H1 (cell line): ENCODE measurements at regions not wholly inside any gene's neighbourhood (a gene's known extent, or its start where the extent isn't known, plus 50 kb on each side); places are given as distances from the start of the nearest gene placed in this dataset.

Experiments
- BRCA1 ChIP-seq: IDR thresholded peaks from 2 replicates; pipeline ENCODE4 v1.6.1; 2012; ENCODE audit warnings: low read depth, low read length, improper control_type of control experiment
- TF ChIP-seq, protein P1 (sequence below): fragments of 300-600 bp; sonication (generic); IDR thresholded peaks from 2 replicates; pipeline ENCODE4 v1.7.1; 2012; ENCODE audit warnings: low read length, moderate library complexity, mild to moderate bottlenecking, inconsistent platforms; ENCODE audit not compliant: insufficient replicate concordance

DNA sequence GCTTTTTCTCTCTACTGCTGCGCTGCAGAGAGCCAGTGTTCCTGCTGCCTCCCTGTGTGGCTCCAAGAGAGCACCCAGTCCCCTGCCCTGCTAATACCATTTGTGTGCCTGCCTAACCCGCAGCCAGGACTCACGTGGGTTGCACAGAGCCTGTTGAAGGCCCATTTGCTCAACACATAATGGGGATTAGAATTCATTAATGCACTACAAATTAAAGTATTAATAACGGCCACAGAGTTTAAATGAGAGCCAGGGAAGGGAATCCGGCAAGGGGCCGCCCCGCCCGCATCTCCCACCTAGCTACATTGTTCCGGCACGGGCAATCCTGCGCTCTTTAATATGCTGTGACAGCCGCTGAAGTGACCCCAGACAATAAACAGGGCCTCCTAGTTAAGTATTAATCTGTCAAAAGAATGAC lies 211.3 kb downstream of the NXPE2 start (continued):
- TF ChIP-seq, protein P1, sequence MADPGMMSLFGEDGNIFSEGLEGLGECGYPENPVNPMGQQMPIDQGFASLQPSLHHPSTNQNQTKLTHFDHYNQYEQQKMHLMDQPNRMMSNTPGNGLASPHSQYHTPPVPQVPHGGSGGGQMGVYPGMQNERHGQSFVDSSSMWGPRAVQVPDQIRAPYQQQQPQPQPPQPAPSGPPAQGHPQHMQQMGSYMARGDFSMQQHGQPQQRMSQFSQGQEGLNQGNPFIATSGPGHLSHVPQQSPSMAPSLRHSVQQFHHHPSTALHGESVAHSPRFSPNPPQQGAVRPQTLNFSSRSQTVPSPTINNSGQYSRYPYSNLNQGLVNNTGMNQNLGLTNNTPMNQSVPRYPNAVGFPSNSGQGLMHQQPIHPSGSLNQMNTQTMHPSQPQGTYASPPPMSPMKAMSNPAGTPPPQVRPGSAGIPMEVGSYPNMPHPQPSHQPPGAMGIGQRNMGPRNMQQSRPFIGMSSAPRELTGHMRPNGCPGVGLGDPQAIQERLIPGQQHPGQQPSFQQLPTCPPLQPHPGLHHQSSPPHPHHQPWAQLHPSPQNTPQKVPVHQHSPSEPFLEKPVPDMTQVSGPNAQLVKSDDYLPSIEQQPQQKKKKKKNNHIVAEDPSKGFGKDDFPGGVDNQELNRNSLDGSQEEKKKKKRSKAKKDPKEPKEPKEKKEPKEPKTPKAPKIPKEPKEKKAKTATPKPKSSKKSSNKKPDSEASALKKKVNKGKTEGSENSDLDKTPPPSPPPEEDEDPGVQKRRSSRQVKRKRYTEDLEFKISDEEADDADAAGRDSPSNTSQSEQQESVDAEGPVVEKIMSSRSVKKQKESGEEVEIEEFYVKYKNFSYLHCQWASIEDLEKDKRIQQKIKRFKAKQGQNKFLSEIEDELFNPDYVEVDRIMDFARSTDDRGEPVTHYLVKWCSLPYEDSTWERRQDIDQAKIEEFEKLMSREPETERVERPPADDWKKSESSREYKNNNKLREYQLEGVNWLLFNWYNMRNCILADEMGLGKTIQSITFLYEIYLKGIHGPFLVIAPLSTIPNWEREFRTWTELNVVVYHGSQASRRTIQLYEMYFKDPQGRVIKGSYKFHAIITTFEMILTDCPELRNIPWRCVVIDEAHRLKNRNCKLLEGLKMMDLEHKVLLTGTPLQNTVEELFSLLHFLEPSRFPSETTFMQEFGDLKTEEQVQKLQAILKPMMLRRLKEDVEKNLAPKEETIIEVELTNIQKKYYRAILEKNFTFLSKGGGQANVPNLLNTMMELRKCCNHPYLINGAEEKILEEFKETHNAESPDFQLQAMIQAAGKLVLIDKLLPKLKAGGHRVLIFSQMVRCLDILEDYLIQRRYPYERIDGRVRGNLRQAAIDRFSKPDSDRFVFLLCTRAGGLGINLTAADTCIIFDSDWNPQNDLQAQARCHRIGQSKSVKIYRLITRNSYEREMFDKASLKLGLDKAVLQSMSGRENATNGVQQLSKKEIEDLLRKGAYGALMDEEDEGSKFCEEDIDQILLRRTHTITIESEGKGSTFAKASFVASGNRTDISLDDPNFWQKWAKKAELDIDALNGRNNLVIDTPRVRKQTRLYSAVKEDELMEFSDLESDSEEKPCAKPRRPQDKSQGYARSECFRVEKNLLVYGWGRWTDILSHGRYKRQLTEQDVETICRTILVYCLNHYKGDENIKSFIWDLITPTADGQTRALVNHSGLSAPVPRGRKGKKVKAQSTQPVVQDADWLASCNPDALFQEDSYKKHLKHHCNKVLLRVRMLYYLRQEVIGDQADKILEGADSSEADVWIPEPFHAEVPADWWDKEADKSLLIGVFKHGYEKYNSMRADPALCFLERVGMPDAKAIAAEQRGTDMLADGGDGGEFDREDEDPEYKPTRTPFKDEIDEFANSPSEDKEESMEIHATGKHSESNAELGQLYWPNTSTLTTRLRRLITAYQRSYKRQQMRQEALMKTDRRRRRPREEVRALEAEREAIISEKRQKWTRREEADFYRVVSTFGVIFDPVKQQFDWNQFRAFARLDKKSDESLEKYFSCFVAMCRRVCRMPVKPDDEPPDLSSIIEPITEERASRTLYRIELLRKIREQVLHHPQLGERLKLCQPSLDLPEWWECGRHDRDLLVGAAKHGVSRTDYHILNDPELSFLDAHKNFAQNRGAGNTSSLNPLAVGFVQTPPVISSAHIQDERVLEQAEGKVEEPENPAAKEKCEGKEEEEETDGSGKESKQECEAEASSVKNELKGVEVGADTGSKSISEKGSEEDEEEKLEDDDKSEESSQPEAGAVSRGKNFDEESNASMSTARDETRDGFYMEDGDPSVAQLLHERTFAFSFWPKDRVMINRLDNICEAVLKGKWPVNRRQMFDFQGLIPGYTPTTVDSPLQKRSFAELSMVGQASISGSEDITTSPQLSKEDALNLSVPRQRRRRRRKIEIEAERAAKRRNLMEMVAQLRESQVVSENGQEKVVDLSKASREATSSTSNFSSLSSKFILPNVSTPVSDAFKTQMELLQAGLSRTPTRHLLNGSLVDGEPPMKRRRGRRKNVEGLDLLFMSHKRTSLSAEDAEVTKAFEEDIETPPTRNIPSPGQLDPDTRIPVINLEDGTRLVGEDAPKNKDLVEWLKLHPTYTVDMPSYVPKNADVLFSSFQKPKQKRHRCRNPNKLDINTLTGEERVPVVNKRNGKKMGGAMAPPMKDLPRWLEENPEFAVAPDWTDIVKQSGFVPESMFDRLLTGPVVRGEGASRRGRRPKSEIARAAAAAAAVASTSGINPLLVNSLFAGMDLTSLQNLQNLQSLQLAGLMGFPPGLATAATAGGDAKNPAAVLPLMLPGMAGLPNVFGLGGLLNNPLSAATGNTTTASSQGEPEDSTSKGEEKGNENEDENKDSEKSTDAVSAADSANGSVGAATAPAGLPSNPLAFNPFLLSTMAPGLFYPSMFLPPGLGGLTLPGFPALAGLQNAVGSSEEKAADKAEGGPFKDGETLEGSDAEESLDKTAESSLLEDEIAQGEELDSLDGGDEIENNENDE, result no peak
- no peak for TF ChIP-seq BRCA1
